ENCODE measurements at regions not wholly inside any gene's neighbourhood (a gene's known extent, or its start where the extent isn't known, plus 50 kb on each side); places are given as distances from the start of the nearest gene placed in this dataset.

GRCh38 chr1:14442669-14443068 lies 155.8 kb upstream of the KAZN start:
- no peak for DNase-seq (ENCODE audit: low spot score)

GRCh38 chr1:14443164-14443787 lies 155.2 kb upstream of the KAZN start:
- no peak for DNase-seq (ENCODE audit: low spot score)

GRCh38 chr1:14451217-14451616 lies 147.3 kb upstream of the KAZN start:
- DNase-seq (ENCODE audit: low spot score): no peak

- DNase-seq (ENCODE audit: low spot score): no peak
Observed at GRCh38 chr1:14452551-14452950, 145.9 kb upstream of the KAZN start.

- DNase-seq (ENCODE audit: low spot score): no peak
Observed at GRCh38 chr1:14460173-14460572, 138.3 kb upstream of the KAZN start.

GRCh38 chr1:14462851-14463250 lies 135.6 kb upstream of the KAZN start:
- DNase-seq (ENCODE audit: low spot score): no peak

GRCh38 chr1:14466006-14466405 lies 132.5 kb upstream of the KAZN start:
- no peak for DNase-seq (ENCODE audit: low spot score)

- DNase-seq (ENCODE audit: low spot score): no peak
Observed at GRCh38 chr1:14467112-14467511, 131.4 kb upstream of the KAZN start.

- no peak for DNase-seq (ENCODE audit: low spot score)
Observed at GRCh38 chr1:14468751-14469150, 129.7 kb upstream of the KAZN start.

- no peak for DNase-seq (ENCODE audit: low spot score)
Observed at GRCh38 chr1:14470802-14471201, 127.7 kb upstream of the KAZN start.

GRCh38 chr1:14474856-14475255 lies 123.6 kb upstream of the KAZN start:
- DNase-seq (ENCODE audit: low spot score): no peak

- no peak for DNase-seq (ENCODE audit: low spot score)
Observed at GRCh38 chr1:14476170-14476955, 122.1 kb upstream of the KAZN start.

GRCh38 chr1:14478120-14478519 lies 120.4 kb upstream of the KAZN start:
- DNase-seq (ENCODE audit: low spot score): no peak

GRCh38 chr1:14479865-14480264 lies 118.6 kb upstream of the KAZN start:
- DNase-seq (ENCODE audit: low spot score): no peak

GRCh38 chr1:14482784-14483450 lies 115.6 kb upstream of the KAZN start:
- DNase-seq (ENCODE audit: low spot score): no peak

- DNase-seq (ENCODE audit: low spot score): no peak
Observed at GRCh38 chr1:14485285-14485684, 113.2 kb upstream of the KAZN start.

GRCh38 chr1:14486401-14487201 lies 111.9 kb upstream of the KAZN start:
- DNase-seq (ENCODE audit: low spot score): no peak

- DNase-seq (ENCODE audit: low spot score): no peak
Observed at GRCh38 chr1:14487671-14488070, 110.8 kb upstream of the KAZN start.

GRCh38 chr1:14494911-14495310 lies 103.6 kb upstream of the KAZN start:
- DNase-seq (ENCODE audit: low spot score): no peak

- no peak for DNase-seq (ENCODE audit: low spot score)
Observed at GRCh38 chr1:14495381-14495780, 103.1 kb upstream of the KAZN start.

GRCh38 chr1:14495996-14496395 lies 102.5 kb upstream of the KAZN start:
- DNase-seq (ENCODE audit: low spot score): no peak

- no peak for DNase-seq (ENCODE audit: low spot score)
Observed at GRCh38 chr1:14498839-14499238, 99.6 kb upstream of the KAZN start.
